Nephron (organoid): ENCODE measurements at regions not wholly inside any gene's neighbourhood (a gene's known extent, or its start where the extent isn't known, plus 50 kb on each side); places are given as distances from the start of the nearest gene placed in this dataset.

Source experiments
- H3K27ac Mint-ChIP-seq, 3 experiments: 2 replicates each; pipeline ENCODE4 v1.8.0; 2020; ENCODE audit warnings: mixed read lengths in 3 of 3, mild to moderate bottlenecking in 2 of 3, moderate library complexity in 1 of 3
- H3K27me3 Mint-ChIP-seq: 2 replicates; pipeline ENCODE4 v1.8.0; 2021; ENCODE audit warnings: low read depth, mild to moderate bottlenecking, moderate library complexity, mixed read lengths
- H3K36me3 Mint-ChIP-seq: 2 replicates; pipeline ENCODE4 v1.8.0; 2020; ENCODE audit warnings: low read depth, mixed read lengths
- H3K4me1 Mint-ChIP-seq: 2 replicates; pipeline ENCODE4 v1.8.0; 2020; ENCODE audit warnings: mixed read lengths
- H3K4me3 Mint-ChIP-seq, 3 experiments: 2 replicates each; pipeline ENCODE4 v1.8.0; 2020; ENCODE audit warnings: mild to moderate bottlenecking in 3 of 3, mixed read lengths in 3 of 3, moderate library complexity in 2 of 3
- H3K9me3 Mint-ChIP-seq: 2 replicates; pipeline ENCODE4 v1.8.0; 2020; ENCODE audit warnings: mixed read lengths
- TF ChIP-seq, protein P1 (sequence below), 3 experiments: fragments of 200-600 bp; sonication (generic); IDR thresholded peaks; one replicate each; pipeline ENCODE4 v1.5.0; 2021; ENCODE audit warnings: antibody characterized with exemption in 3 of 3; ENCODE audit not compliant: unreplicated experiment in 3 of 3

DNA sequence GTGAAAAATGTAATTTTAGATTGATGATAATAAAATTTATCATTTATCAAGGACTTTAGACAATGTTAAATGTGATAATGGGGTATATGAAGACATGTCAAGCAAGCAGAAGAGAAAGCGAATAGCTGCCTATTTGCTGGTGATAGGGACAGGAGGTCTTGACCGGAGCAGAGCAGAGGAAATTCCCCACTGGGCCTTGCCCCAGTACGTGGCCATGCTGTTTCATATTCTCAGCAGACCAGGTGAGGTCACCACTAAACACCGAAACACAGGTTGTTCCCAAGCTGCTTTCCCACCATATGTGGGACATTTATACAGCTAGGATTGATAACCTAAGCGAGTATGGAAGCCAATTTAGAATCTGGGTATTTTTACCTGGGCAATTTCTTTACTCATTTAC, 1629.6 kb downstream of the FAM181B start:
- H3K4me1 Mint-ChIP-seq: no peaks in the 10 kb centered on the region
- no peaks in the 10 kb centered on the region for H3K36me3 Mint-ChIP-seq
- no peak overlapping the region for H3K4me3 Mint-ChIP-seq
- no peaks in the 10 kb centered on the region for H3K9me3 Mint-ChIP-seq
- TF ChIP-seq, protein P1, sequence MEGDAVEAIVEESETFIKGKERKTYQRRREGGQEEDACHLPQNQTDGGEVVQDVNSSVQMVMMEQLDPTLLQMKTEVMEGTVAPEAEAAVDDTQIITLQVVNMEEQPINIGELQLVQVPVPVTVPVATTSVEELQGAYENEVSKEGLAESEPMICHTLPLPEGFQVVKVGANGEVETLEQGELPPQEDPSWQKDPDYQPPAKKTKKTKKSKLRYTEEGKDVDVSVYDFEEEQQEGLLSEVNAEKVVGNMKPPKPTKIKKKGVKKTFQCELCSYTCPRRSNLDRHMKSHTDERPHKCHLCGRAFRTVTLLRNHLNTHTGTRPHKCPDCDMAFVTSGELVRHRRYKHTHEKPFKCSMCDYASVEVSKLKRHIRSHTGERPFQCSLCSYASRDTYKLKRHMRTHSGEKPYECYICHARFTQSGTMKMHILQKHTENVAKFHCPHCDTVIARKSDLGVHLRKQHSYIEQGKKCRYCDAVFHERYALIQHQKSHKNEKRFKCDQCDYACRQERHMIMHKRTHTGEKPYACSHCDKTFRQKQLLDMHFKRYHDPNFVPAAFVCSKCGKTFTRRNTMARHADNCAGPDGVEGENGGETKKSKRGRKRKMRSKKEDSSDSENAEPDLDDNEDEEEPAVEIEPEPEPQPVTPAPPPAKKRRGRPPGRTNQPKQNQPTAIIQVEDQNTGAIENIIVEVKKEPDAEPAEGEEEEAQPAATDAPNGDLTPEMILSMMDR (IDR thresholded peaks at IDR 0.05; ENCODE audit: unreplicated experiment in 3 of 3): no peak
- no peak overlapping the region for H3K27ac Mint-ChIP-seq
- H3K27me3 Mint-ChIP-seq: no peaks in the 10 kb centered on the region

DNA sequence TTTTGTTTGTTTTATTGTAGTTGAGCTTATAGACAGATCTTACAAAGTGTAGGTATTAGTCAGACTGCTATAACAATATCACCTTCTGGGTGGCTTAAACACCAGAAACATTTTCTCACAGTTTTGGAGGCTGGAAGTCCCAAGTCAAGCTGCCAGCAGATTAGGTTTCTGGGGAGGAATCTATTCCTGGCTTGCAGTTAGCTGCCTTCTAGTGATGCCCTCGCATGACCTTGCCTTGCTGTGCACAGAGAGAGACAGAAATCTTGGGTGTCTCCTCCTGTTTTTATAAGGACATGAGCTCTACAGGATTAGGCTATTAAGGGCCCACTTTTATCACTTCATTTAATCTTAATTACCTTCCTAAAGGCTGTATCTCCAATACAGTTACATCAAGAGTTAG, 1635.2 kb downstream of the FAM181B start:
- Mint-ChIP-seq H3K36me3 (no peaks in the 10 kb centered on the region), H3K9me3 (peaks cover 4% of the 10 kb centered on the region), H3K4me1 (no peaks in the 10 kb centered on the region), H3K27ac (no peak overlapping the region), H3K27me3 (no peaks in the 10 kb centered on the region), H3K4me3 (no peak overlapping the region)
- TF ChIP-seq, protein P1 (IDR thresholded peaks at IDR 0.05; ENCODE audit: unreplicated experiment in 3 of 3): no peak

DNA sequence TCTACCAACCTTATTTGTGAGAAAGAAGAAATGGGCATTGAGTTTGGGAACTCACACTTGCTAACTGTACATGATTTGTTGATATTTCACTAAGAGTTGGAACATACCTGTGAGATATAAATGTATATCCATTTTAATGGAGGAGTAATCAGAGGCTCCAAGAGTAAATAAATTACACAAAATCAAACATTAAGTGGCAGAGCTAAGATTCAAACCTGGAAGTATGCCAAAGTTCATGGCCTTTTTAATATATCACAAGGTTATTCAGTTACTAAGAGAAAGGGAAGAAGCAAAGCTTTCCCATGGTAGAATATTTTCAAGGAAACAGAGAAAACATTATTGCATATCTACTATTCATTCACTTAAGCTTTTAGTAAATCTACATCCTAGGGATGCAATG, 1641.1 kb downstream of the FAM181B start:
- Mint-ChIP-seq H3K9me3 (peaks cover 4% of the 10 kb centered on the region), H3K4me1 (peaks cover 12% of the 10 kb centered on the region), H3K4me3 (no peak overlapping the region), H3K27me3 (no peaks in the 10 kb centered on the region), H3K36me3 (no peaks in the 10 kb centered on the region), H3K27ac (peak overlapping the region; percentile 41 to 75 (median 58))
- TF ChIP-seq, protein P1 (IDR thresholded peaks at IDR 0.05; ENCODE audit: unreplicated experiment in 3 of 3): no peak

DNA sequence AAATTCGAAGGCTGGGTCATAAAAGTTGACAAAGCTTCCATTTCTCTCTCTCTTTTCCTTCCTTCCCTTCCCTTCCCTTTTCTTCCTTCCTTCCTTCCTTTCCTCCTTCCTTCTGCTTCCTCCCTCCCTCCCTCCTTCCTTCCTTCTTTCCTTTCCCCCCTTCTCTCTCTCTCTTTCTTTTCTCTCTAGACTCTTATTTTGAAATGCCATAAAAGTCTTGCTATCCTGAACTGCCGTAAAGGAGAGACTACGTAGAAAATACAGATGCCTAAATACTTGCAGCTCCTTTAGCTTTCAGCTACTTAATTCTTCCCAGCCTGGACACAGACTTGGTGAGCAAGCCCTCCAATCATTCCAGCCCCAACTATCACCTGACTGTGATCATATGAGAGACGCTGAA, 1644.4 kb downstream of the FAM181B start:
- H3K4me1 Mint-ChIP-seq: peaks cover 12% of the 10 kb centered on the region
- H3K9me3 Mint-ChIP-seq: no peaks in the 10 kb centered on the region
- no peak overlapping the region for H3K4me3 Mint-ChIP-seq
- no peaks in the 10 kb centered on the region for H3K36me3 Mint-ChIP-seq
- no peak overlapping the region for H3K27ac Mint-ChIP-seq
- TF ChIP-seq, protein P1 (IDR thresholded peaks at IDR 0.05; ENCODE audit: unreplicated experiment in 3 of 3): no peak
- H3K27me3 Mint-ChIP-seq: no peaks in the 10 kb centered on the region

DNA sequence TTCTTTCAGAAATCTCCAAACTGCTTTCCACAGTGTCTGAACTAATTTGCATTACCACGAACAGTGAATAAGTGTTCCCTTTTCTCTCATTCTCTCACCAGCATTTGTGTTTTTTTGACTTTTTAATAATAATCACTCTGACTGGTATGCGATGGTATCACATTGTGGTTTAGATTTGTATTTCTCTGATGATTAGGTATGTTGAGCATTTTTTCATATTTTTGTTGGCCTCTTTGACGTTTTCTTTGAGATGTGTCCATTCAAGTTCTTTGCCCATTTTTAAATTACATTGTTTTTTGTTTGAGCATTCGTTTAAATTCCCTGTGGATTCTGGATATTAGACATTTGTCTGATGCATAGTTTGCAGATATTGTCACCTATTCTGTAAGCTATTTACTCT, 1639.6 kb upstream of the TENM4 start:
- TF ChIP-seq, protein P1 (IDR thresholded peaks at IDR 0.05; ENCODE audit: unreplicated experiment in 3 of 3): no peak
- Mint-ChIP-seq H3K4me1 (no peaks in the 10 kb centered on the region), H3K27ac (no peak overlapping the region), H3K27me3 (no peaks in the 10 kb centered on the region), H3K9me3 (peaks cover 9% of the 10 kb centered on the region), H3K36me3 (no peaks in the 10 kb centered on the region), H3K4me3 (no peak overlapping the region)

DNA sequence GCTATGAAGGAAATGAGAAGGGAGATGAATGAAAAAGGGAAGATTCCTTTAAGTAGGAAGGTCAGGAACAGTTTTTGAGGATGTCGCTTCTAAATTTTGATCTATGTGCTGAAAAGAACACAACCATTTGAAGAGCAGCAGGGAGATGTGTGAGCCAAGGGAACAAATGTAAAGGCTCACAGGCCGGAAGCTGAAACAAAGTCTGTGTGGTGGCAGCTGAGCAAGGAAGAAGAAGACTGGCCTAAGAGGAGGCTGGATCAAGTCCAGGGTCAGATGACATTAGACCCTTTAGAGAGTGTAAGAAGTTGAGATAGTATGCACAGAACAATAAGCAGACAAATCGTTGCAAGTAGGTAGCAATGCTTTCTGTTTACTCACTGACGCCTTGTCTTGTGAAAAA, 1631.4 kb upstream of the TENM4 start:
- TF ChIP-seq, protein P1 (IDR thresholded peaks at IDR 0.05; ENCODE audit: unreplicated experiment in 3 of 3): no peak
- H3K27me3 Mint-ChIP-seq: no peaks in the 10 kb centered on the region
- H3K4me3 Mint-ChIP-seq: no peak overlapping the region
- H3K9me3 Mint-ChIP-seq: no peaks in the 10 kb centered on the region
- no peaks in the 10 kb centered on the region for H3K36me3 Mint-ChIP-seq
- peak overlapping the region; percentile 14 to 77 (median 43) for H3K27ac Mint-ChIP-seq
- peaks cover 18% of the 10 kb centered on the region for H3K4me1 Mint-ChIP-seq
